ENCODE measurements at regions not wholly inside any gene's neighbourhood (a gene's known extent, or its start where the extent isn't known, plus 50 kb on each side); places are given as distances from the start of the nearest gene placed in this dataset.

GRCh38 chr5:143886651-143887638 is 75.0 kb downstream of the HMHB1 start:
- Histone ChIP-seq H3K4me3 (ENCODE audit: low read length) (no peak overlapping the region), H3K9ac (ENCODE audit: low read length) (no peak overlapping the region), H3K9me2 (ENCODE audit: insufficient read depth, low read length) (no peaks in the 10 kb centered on the region), H3K9me3 (ENCODE audit: low read length) (no peaks in the 10 kb centered on the region), H2AFZ (ENCODE audit: low read depth, low read length) (no peak overlapping the region), H3K79me2 (replicated peaks; ENCODE audit: insufficient read depth, low read length) (no peaks in the 10 kb centered on the region), H3F3A (ENCODE audit: insufficient read depth, low read length, poor library complexity, severe bottlenecking) (no peaks in the 10 kb centered on the region), H4K20me1 (ENCODE audit: insufficient read depth) (no peaks in the 10 kb centered on the region), H3K4me2 (ENCODE audit: low read length) (no peak overlapping the region), H3K27ac (ENCODE audit: low read length) (no peak overlapping the region), H3K36me3 (ENCODE audit: insufficient read depth, low read length) (no peaks in the 10 kb centered on the region), H3K27me3 (ENCODE audit: insufficient read depth, low read depth, low read length) (no peaks in the 10 kb centered on the region)
- TF ChIP-seq TAF1 (IDR thresholded peaks at IDR 0.05; ENCODE audit: low read depth) (no peak), CTCF (IDR thresholded peaks at IDR 0.05; ENCODE audit: poor library complexity, severe bottlenecking) (no peak), MXI1 (conservative IDR thresholded peaks at IDR 0.05; ENCODE audit: poor library complexity, severe bottlenecking) (no peak), EP300 (conservative IDR thresholded peaks at IDR 0.05; ENCODE audit: poor library complexity, severe bottlenecking) (no peak), RAD21 (conservative IDR thresholded peaks at IDR 0.05) (no peak), EZH2 (IDR thresholded peaks at IDR 0.05; ENCODE audit: borderline replicate concordance, insufficient read depth, low read length, poor library complexity, severe bottlenecking) (no peak), SMC3 (conservative IDR thresholded peaks at IDR 0.05; ENCODE audit: poor library complexity) (no peak)

- Histone ChIP-seq H3F3A (ENCODE audit: insufficient read depth, low read length, poor library complexity, severe bottlenecking) (no peaks in the 10 kb centered on the region), H3K9ac (ENCODE audit: low read length) (no peak overlapping the region), H2AFZ (ENCODE audit: low read depth, low read length) (no peak overlapping the region), H3K27ac (ENCODE audit: low read length) (no peak overlapping the region), H3K4me3 (ENCODE audit: low read length) (no peak overlapping the region), H3K9me3 (ENCODE audit: low read length) (no peaks in the 10 kb centered on the region), H3K9me2 (ENCODE audit: insufficient read depth, low read length) (no peaks in the 10 kb centered on the region), H3K36me3 (ENCODE audit: insufficient read depth, low read length) (no peaks in the 10 kb centered on the region), H3K79me2 (replicated peaks; ENCODE audit: insufficient read depth, low read length) (no peaks in the 10 kb centered on the region), H4K20me1 (ENCODE audit: insufficient read depth) (no peaks in the 10 kb centered on the region), H3K27me3 (ENCODE audit: insufficient read depth, low read depth, low read length) (no peaks in the 10 kb centered on the region), H3K4me2 (ENCODE audit: low read length) (no peak overlapping the region)
- no peak for TF ChIP-seq MXI1 (conservative IDR thresholded peaks at IDR 0.05; ENCODE audit: poor library complexity, severe bottlenecking)
- TF ChIP-seq TAF1 (IDR thresholded peaks at IDR 0.05; ENCODE audit: low read depth), result no peak
- no peak for TF ChIP-seq RAD21 (conservative IDR thresholded peaks at IDR 0.05)
- TF ChIP-seq, protein P1, sequence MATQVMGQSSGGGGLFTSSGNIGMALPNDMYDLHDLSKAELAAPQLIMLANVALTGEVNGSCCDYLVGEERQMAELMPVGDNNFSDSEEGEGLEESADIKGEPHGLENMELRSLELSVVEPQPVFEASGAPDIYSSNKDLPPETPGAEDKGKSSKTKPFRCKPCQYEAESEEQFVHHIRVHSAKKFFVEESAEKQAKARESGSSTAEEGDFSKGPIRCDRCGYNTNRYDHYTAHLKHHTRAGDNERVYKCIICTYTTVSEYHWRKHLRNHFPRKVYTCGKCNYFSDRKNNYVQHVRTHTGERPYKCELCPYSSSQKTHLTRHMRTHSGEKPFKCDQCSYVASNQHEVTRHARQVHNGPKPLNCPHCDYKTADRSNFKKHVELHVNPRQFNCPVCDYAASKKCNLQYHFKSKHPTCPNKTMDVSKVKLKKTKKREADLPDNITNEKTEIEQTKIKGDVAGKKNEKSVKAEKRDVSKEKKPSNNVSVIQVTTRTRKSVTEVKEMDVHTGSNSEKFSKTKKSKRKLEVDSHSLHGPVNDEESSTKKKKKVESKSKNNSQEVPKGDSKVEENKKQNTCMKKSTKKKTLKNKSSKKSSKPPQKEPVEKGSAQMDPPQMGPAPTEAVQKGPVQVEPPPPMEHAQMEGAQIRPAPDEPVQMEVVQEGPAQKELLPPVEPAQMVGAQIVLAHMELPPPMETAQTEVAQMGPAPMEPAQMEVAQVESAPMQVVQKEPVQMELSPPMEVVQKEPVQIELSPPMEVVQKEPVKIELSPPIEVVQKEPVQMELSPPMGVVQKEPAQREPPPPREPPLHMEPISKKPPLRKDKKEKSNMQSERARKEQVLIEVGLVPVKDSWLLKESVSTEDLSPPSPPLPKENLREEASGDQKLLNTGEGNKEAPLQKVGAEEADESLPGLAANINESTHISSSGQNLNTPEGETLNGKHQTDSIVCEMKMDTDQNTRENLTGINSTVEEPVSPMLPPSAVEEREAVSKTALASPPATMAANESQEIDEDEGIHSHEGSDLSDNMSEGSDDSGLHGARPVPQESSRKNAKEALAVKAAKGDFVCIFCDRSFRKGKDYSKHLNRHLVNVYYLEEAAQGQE (IDR thresholded peaks at IDR 0.05; ENCODE audit: borderline replicate concordance), result no peak
- TF ChIP-seq EZH2 (IDR thresholded peaks at IDR 0.05; ENCODE audit: borderline replicate concordance, insufficient read depth, low read length, poor library complexity, severe bottlenecking), result no peak
- TF ChIP-seq SMC3 (conservative IDR thresholded peaks at IDR 0.05; ENCODE audit: poor library complexity), result no peak
- TF ChIP-seq CTCF (IDR thresholded peaks at IDR 0.05; ENCODE audit: poor library complexity, severe bottlenecking), result no peak
- TF ChIP-seq POLR2AphosphoS5 (IDR thresholded peaks at IDR 0.05), result no peak
- no peak for TF ChIP-seq EP300 (conservative IDR thresholded peaks at IDR 0.05; ENCODE audit: poor library complexity, severe bottlenecking)
Observed at GRCh38 chr5:143887903-143888665, 76.1 kb downstream of the HMHB1 start.

Data from neural cell (in vitro differentiated cells).